GM12872 (cell line): ENCODE measurements at regions not wholly inside any gene's neighbourhood (a gene's known extent, or its start where the extent isn't known, plus 50 kb on each side); places are given as distances from the start of the nearest gene placed in this dataset.

Source experiments
- CTCF ChIP-seq: IDR thresholded peaks from 3 replicates; pipeline ENCODE4 v1.5.1; 2011; ENCODE audit warnings: low read depth, mild to moderate bottlenecking, low read length, moderate library complexity; ENCODE audit not compliant: insufficient read depth

GRCh38 chr18:46324087-46324955 lies 220.1 kb downstream of the HAUS1 start:
- TF ChIP-seq CTCF: no peak

- TF ChIP-seq CTCF: no peak
Measured at GRCh38 chr18:46325895-46326294, 221.7 kb downstream of the HAUS1 start.

GRCh38 chr18:46329736-46330246 lies 225.6 kb downstream of the HAUS1 start:
- TF ChIP-seq CTCF: no peak

GRCh38 chr18:46331316-46331715 lies 227.1 kb downstream of the HAUS1 start:
- no peak for TF ChIP-seq CTCF

- TF ChIP-seq CTCF: no peak
Measured at GRCh38 chr18:46332286-46332801, 228.2 kb downstream of the HAUS1 start.

GRCh38 chr18:46332921-46333341 lies 228.7 kb downstream of the HAUS1 start:
- no peak for TF ChIP-seq CTCF

- TF ChIP-seq CTCF: no peak
Measured at GRCh38 chr18:46333431-46334135, 229.4 kb downstream of the HAUS1 start.
